Activated CD8-positive, alpha-beta T cell treated with anti-CD3 and anti-CD28 coated beads, Interleukin-2, amount 10 ng/mL, durations not matched to agents 7 days and 5 days (primary cell): ENCODE measurements at regions not wholly inside any gene's neighbourhood (a gene's known extent, or its start where the extent isn't known, plus 50 kb on each side); places are given as distances from the start of the nearest gene placed in this dataset.
"Not testable (repeated sequence)": the region's sequence is repeated elsewhere in the genome, so short reads cannot be mapped to it uniquely, and the experiment has no call there.

Experiments used
- ATAC-seq: fragments of 150-1000 bp; cut with Tn5 transposase; one replicate; pipeline ENCODE4 v1.10.0; 2021; ENCODE audit warnings: moderate library complexity
- CTCF ChIA-PET: fragments of 350-600 bp; sonication (Branson Sonifier 250); formaldehyde crosslinking; loops from one replicate; lab custom pipeline; 2021; ENCODE audit warnings: antibody characterized with exemption; lab: Charles Lee
- POLR2A ChIA-PET: fragments of 350-600 bp; sonication (Branson Sonifier 250); formaldehyde crosslinking; loops from one replicate; lab custom pipeline; 2021; ENCODE audit warnings: antibody characterized with exemption; lab: Charles Lee
- DNase-seq: peaks from one replicate; pipeline ENCODE4 v3.0.0-alpha.2; 2020
- H3K27ac Mint-ChIP-seq: one replicate; pipeline ENCODE4 v1.8.0; 2021; ENCODE audit warnings: mild to moderate bottlenecking, mixed read lengths
- H3K27me3 Mint-ChIP-seq: one replicate; pipeline ENCODE4 v1.8.0; 2021; ENCODE audit warnings: low read depth, mixed read lengths
- H3K36me3 Mint-ChIP-seq: one replicate; pipeline ENCODE4 v1.8.0; 2021; ENCODE audit warnings: low read depth, mixed read lengths
- H3K4me1 Mint-ChIP-seq: one replicate; pipeline ENCODE4 v1.8.0; 2021; ENCODE audit warnings: low read depth, mixed read lengths
- H3K4me3 Mint-ChIP-seq: one replicate; pipeline ENCODE4 v1.8.0; 2021; ENCODE audit warnings: mild to moderate bottlenecking, mixed read lengths
- H3K9me3 Mint-ChIP-seq: one replicate; pipeline ENCODE4 v1.8.0; 2022; ENCODE audit warnings: mixed read lengths; ENCODE audit not compliant: insufficient read depth

- H3K4me1 Mint-ChIP-seq, POLR2A ChIA-PET, H3K36me3 Mint-ChIP-seq, ATAC-seq, H3K9me3 Mint-ChIP-seq, DNase-seq, CTCF ChIA-PET, H3K4me3 Mint-ChIP-seq, H3K27me3 Mint-ChIP-seq, H3K27ac Mint-ChIP-seq: not testable (repeated sequence)
Measured at GRCh38 chr5:91448079-91448478, 65.0 kb upstream of the ARRDC3 start.

- H3K4me3 Mint-ChIP-seq, H3K4me1 Mint-ChIP-seq, POLR2A ChIA-PET, H3K27ac Mint-ChIP-seq, H3K36me3 Mint-ChIP-seq, ATAC-seq, H3K27me3 Mint-ChIP-seq, H3K9me3 Mint-ChIP-seq, DNase-seq: not testable (repeated sequence)
- CTCF ChIA-PET = interaction anchor here (0.9 kb wide), 1 partner anchor 8 kb away, joined by 3 read pairs; no protein-coding TSS in a partner anchor
Measured at GRCh38 chr5:91446880-91447279, 63.8 kb upstream of the ARRDC3 start.

GRCh38 chr5:91443761-91444467, 60.8 kb upstream of the ARRDC3 start:
- ATAC-seq (no peak), DNase-seq (no peak)
- Mint-ChIP-seq H3K36me3 (no peaks in the 10 kb centered on the region), H3K27ac (no peak overlapping the region), H3K4me3 (no peak overlapping the region), H3K27me3 (no peaks in the 10 kb centered on the region), H3K4me1 (no peaks in the 10 kb centered on the region), H3K9me3 (no peaks in the 10 kb centered on the region)
- POLR2A ChIA-PET = no interaction called here
- CTCF ChIA-PET = no interaction called here

- no peaks in the 10 kb centered on the region for H3K36me3 Mint-ChIP-seq
- H3K4me1 Mint-ChIP-seq = no peaks in the 10 kb centered on the region
- H3K27me3 Mint-ChIP-seq = no peaks in the 10 kb centered on the region
- ATAC-seq = no peak
- CTCF ChIA-PET = no interaction called here
- POLR2A ChIA-PET = no interaction called here
- H3K27ac Mint-ChIP-seq = no peak overlapping the region
- H3K9me3 Mint-ChIP-seq = no peaks in the 10 kb centered on the region
- no peak overlapping the region for H3K4me3 Mint-ChIP-seq
- DNase-seq = no peak
Measured at GRCh38 chr5:91443023-91443422, 59.9 kb upstream of the ARRDC3 start.

- ChIA-PET POLR2A (no interaction called here), CTCF (interaction anchor here (1.1 to 2.0 kb wide), 2 partner anchors 20 to 22 kb away, joined by 3 to 4 read pairs; no protein-coding TSS in a partner anchor)
- DNase-seq = no peak
- Mint-ChIP-seq H3K27me3 (no peaks in the 10 kb centered on the region), H3K36me3 (no peaks in the 10 kb centered on the region), H3K27ac (no peak overlapping the region), H3K4me3 (no peak overlapping the region), H3K4me1 (no peaks in the 10 kb centered on the region), H3K9me3 (no peaks in the 10 kb centered on the region)
- ATAC-seq = no peak
Measured at GRCh38 chr5:91441082-91441481, 58.0 kb upstream of the ARRDC3 start.

GRCh38 chr5:91438871-91439270, 55.8 kb upstream of the ARRDC3 start:
- peaks cover 13% of the 10 kb centered on the region for H3K4me1 Mint-ChIP-seq
- no peak overlapping the region for H3K4me3 Mint-ChIP-seq
- no peaks in the 10 kb centered on the region for H3K27me3 Mint-ChIP-seq
- ChIA-PET POLR2A (no interaction called here), CTCF (interaction anchor here (0.8 to 1.4 kb wide), 2 partner anchors 9 to 19 kb away, joined by 3 read pairs; no protein-coding TSS in a partner anchor)
- H3K27ac Mint-ChIP-seq = no peak overlapping the region
- DNase-seq = no peak
- peaks cover 2% of the 10 kb centered on the region for H3K36me3 Mint-ChIP-seq
- no peak for ATAC-seq
- H3K9me3 Mint-ChIP-seq = no peaks in the 10 kb centered on the region

- Mint-ChIP-seq H3K27me3 (no peaks in the 10 kb centered on the region), H3K36me3 (peaks cover 4% of the 10 kb centered on the region), H3K4me3 (no peak overlapping the region), H3K9me3 (no peaks in the 10 kb centered on the region), H3K4me1 (peaks cover 17% of the 10 kb centered on the region), H3K27ac (no peak overlapping the region)
- DNase-seq (no peak), ATAC-seq (no peak)
- ChIA-PET CTCF (interaction anchor here (5.4 kb wide), 1 partner anchor 16 kb away, joined by 31 read pairs; no protein-coding TSS in a partner anchor), POLR2A (no interaction called here)
Measured at GRCh38 chr5:91436241-91436640, 53.1 kb upstream of the ARRDC3 start.

GRCh38 chr5:91434348-91434747, 51.2 kb upstream of the ARRDC3 start:
- H3K27ac Mint-ChIP-seq = no peak overlapping the region
- H3K9me3 Mint-ChIP-seq = no peaks in the 10 kb centered on the region
- CTCF ChIA-PET = interaction anchor here (1.2 to 5.4 kb wide), 2 partner anchors 14 to 502 kb away, joined by 3 to 31 read pairs; no protein-coding TSS in a partner anchor
- POLR2A ChIA-PET = no interaction called here
- no peak for DNase-seq
- H3K4me3 Mint-ChIP-seq = no peak overlapping the region
- no peak for ATAC-seq
- H3K36me3 Mint-ChIP-seq = peaks cover 4% of the 10 kb centered on the region
- no peaks in the 10 kb centered on the region for H3K27me3 Mint-ChIP-seq
- H3K4me1 Mint-ChIP-seq = peaks cover 17% of the 10 kb centered on the region

- DNase-seq (no peak), ATAC-seq (no peak)
- H3K4me3 Mint-ChIP-seq = no peak overlapping the region
- H3K36me3 Mint-ChIP-seq = peaks cover 4% of the 10 kb centered on the region
- H3K9me3 Mint-ChIP-seq = peaks cover 4% of the 10 kb centered on the region
- CTCF ChIA-PET = interaction anchor here (1.2 to 5.4 kb wide), 2 partner anchors 13 to 502 kb away, joined by 3 to 31 read pairs; no protein-coding TSS in a partner anchor
- POLR2A ChIA-PET = no interaction called here
- peak overlapping the region; percentile 37 for H3K27ac Mint-ChIP-seq
- H3K4me1 Mint-ChIP-seq = peaks cover 17% of the 10 kb centered on the region
- no peaks in the 10 kb centered on the region for H3K27me3 Mint-ChIP-seq
Measured at GRCh38 chr5:91433861-91434260, 50.7 kb upstream of the ARRDC3 start.
